ENCODE measurements at regions not wholly inside any gene's neighbourhood (a gene's known extent, or its start where the extent isn't known, plus 50 kb on each side); places are given as distances from the start of the nearest gene placed in this dataset.

GRCh38 chr6:168192195-168192900 lies 113.3 kb upstream of the FRMD1 start:
- TF ChIP-seq CTCF (IDR thresholded peaks at IDR 0.05) (no peak), POLR2A (IDR thresholded peaks at IDR 0.05) (no peak)

All from heart left ventricle (tissue), 13 donors.